Neural progenitor cell (in vitro differentiated cells): ENCODE measurements at regions not wholly inside any gene's neighbourhood (a gene's known extent, or its start where the extent isn't known, plus 50 kb on each side); places are given as distances from the start of the nearest gene placed in this dataset.

ENCODE experiments used
- DNase-seq: peaks from one replicate; pipeline ENCODE4 v3.0.0-alpha.2; 2016; ENCODE audit warnings: low spot score
- H2AFZ ChIP-seq: fragments of 200-600 bp; sonication (generic); replicated peaks from 2 replicates; pipeline ENCODE4 v1.6.1; 2016; ENCODE audit warnings: antibody characterized with exemption
- H3F3A ChIP-seq: fragments of 200-600 bp; sonication (generic); 2 replicates; pipeline ENCODE4 v1.6.1; 2016; ENCODE audit warnings: antibody characterized with exemption, low read depth
- H3K27ac ChIP-seq: fragments of 200-600 bp; sonication (generic); 2 replicates; pipeline ENCODE4 v1.5.1; 2016; ENCODE audit warnings: mild to moderate bottlenecking
- H3K27me3 ChIP-seq: fragments of 200-600 bp; sonication (generic); 2 replicates; pipeline ENCODE4 v1.6.1; 2016; ENCODE audit warnings: mild to moderate bottlenecking, moderate library complexity
- H3K36me3 ChIP-seq: fragments of 200-600 bp; sonication (generic); 2 replicates; pipeline ENCODE4 v1.5.1; 2016
- H3K4me1 ChIP-seq: fragments of 200-600 bp; sonication (generic); 2 replicates; pipeline ENCODE4 v1.6.1; 2016; ENCODE audit warnings: mixed run types
- H3K4me2 ChIP-seq: fragments of 200-600 bp; sonication (generic); 2 replicates; pipeline ENCODE4 v1.6.1; 2016
- H3K4me3 ChIP-seq: fragments of 200-600 bp; sonication (generic); 2 replicates; pipeline ENCODE4 v1.5.1; 2016
- H3K79me2 ChIP-seq: fragments of 200-600 bp; sonication (generic); 2 replicates; pipeline ENCODE4 v1.6.1; 2016; ENCODE audit warnings: low read depth
- H3K9ac ChIP-seq: fragments of 200-600 bp; sonication (generic); 2 replicates; pipeline ENCODE4 v1.6.1; 2016
- H3K9me3 ChIP-seq: fragments of 200-600 bp; sonication (generic); 2 replicates; pipeline ENCODE4 v1.5.1; 2016; ENCODE audit warnings: low read depth
- H4K20me1 ChIP-seq: fragments of 200-600 bp; sonication (generic); 2 replicates; pipeline ENCODE4 v1.6.1; 2016; ENCODE audit warnings: low read depth
- H3K27ac Mint-ChIP-seq: 3 replicates; pipeline ENCODE4 v1.8.0; 2021; ENCODE audit warnings: mixed read lengths
- H3K27me3 Mint-ChIP-seq: 2 replicates; pipeline ENCODE4 v1.8.0; 2022; ENCODE audit warnings: low read depth, mild to moderate bottlenecking, inconsistent platforms, moderate library complexity, mixed read lengths; ENCODE audit not compliant: insufficient read depth
- H3K36me3 Mint-ChIP-seq: 3 replicates; pipeline ENCODE4 v1.8.0; 2021; ENCODE audit warnings: mixed read lengths
- H3K4me1 Mint-ChIP-seq: 3 replicates; pipeline ENCODE4 v1.8.0; 2021; ENCODE audit warnings: mixed read lengths
- H3K4me3 Mint-ChIP-seq: 3 replicates; pipeline ENCODE4 v1.8.0; 2021; ENCODE audit warnings: mild to moderate bottlenecking, moderate library complexity, mixed read lengths
- H3K9me3 Mint-ChIP-seq: 3 replicates; pipeline ENCODE4 v1.8.0; 2020; ENCODE audit warnings: mixed read lengths
- EZH2 ChIP-seq: fragments of 200-600 bp; sonication (generic); IDR thresholded peaks from 2 replicates; pipeline ENCODE4 v1.6.1; 2017; ENCODE audit warnings: antibody characterized with exemption, mild to moderate bottlenecking, moderate library complexity
- EZH2phosphoT487 ChIP-seq: fragments of 200-600 bp; sonication (generic); IDR thresholded peaks from 2 replicates; pipeline ENCODE4 v1.6.1; 2017; ENCODE audit warnings: antibody characterized with exemption
- TF ChIP-seq, protein P1 (sequence below): fragments of 200-600 bp; sonication (generic); IDR thresholded peaks from 2 replicates; pipeline ENCODE4 v1.5.1; 2017; ENCODE audit warnings: antibody characterized with exemption, mild to moderate bottlenecking

GRCh38 chr5:56671571-56671970, 143.8 kb upstream of the MAP3K1 start:
- H3K36me3 ChIP-seq, result no peaks in the 10 kb centered on the region
- no peaks in the 10 kb centered on the region for H3K79me2 ChIP-seq
- no peaks in the 10 kb centered on the region for H3F3A ChIP-seq
- no peaks in the 10 kb centered on the region for H3K9me3 ChIP-seq
- H3K27me3 Mint-ChIP-seq, result peaks cover 5% of the 10 kb centered on the region
- H3K4me2 ChIP-seq, result no peak overlapping the region
- H3K9me3 Mint-ChIP-seq, result peaks cover 3% of the 10 kb centered on the region
- DNase-seq, result no peak
- H3K27ac ChIP-seq, result no peak overlapping the region
- no peak overlapping the region for H3K4me3 Mint-ChIP-seq
- H3K4me3 ChIP-seq, result no peak overlapping the region
- peaks cover 2% of the 10 kb centered on the region for H3K36me3 Mint-ChIP-seq
- H3K27me3 ChIP-seq, result no peaks in the 10 kb centered on the region
- H2AFZ ChIP-seq, result no peak overlapping the region
- no peak for TF ChIP-seq EZH2
- TF ChIP-seq EZH2phosphoT487, result no peak
- TF ChIP-seq, protein P1, sequence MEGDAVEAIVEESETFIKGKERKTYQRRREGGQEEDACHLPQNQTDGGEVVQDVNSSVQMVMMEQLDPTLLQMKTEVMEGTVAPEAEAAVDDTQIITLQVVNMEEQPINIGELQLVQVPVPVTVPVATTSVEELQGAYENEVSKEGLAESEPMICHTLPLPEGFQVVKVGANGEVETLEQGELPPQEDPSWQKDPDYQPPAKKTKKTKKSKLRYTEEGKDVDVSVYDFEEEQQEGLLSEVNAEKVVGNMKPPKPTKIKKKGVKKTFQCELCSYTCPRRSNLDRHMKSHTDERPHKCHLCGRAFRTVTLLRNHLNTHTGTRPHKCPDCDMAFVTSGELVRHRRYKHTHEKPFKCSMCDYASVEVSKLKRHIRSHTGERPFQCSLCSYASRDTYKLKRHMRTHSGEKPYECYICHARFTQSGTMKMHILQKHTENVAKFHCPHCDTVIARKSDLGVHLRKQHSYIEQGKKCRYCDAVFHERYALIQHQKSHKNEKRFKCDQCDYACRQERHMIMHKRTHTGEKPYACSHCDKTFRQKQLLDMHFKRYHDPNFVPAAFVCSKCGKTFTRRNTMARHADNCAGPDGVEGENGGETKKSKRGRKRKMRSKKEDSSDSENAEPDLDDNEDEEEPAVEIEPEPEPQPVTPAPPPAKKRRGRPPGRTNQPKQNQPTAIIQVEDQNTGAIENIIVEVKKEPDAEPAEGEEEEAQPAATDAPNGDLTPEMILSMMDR, result no peak
- H4K20me1 ChIP-seq, result no peaks in the 10 kb centered on the region
- peaks cover 8% of the 10 kb centered on the region for H3K4me1 Mint-ChIP-seq
- no peak overlapping the region for H3K9ac ChIP-seq
- peaks cover 8% of the 10 kb centered on the region for H3K4me1 ChIP-seq
- H3K27ac Mint-ChIP-seq, result no peak overlapping the region

DNA sequence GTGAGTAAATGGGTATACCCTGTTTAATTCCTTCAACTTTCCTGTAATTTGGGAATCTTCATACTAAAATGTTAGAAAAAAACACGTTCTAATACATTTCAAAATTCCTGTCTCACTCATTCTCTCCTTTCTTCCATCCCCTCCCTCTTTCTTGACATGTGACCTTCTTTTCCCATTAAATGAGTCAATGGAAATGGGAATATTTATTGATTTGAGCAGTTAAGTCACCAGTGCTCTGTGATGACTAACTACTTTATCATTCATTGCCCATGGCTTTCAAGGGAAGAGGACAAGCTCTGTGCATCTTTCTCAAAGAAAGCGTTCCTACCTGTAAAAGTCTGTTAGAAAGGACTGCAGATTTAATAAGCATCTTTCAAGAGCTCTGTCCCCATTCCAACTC, 144.4 kb upstream of the MAP3K1 start:
- no peaks in the 10 kb centered on the region for H3K27me3 ChIP-seq
- no peak overlapping the region for H3K4me3 ChIP-seq
- no peak overlapping the region for H3K27ac Mint-ChIP-seq
- peaks cover 2% of the 10 kb centered on the region for H3K36me3 Mint-ChIP-seq
- peaks cover 5% of the 10 kb centered on the region for H3K27me3 Mint-ChIP-seq
- H3K27ac ChIP-seq, result no peak overlapping the region
- H4K20me1 ChIP-seq, result no peaks in the 10 kb centered on the region
- peaks cover 8% of the 10 kb centered on the region for H3K4me1 Mint-ChIP-seq
- H3K9me3 ChIP-seq, result no peaks in the 10 kb centered on the region
- no peak for TF ChIP-seq EZH2phosphoT487
- TF ChIP-seq, protein P1, result no peak
- no peak for TF ChIP-seq EZH2
- no peak overlapping the region for H3K4me2 ChIP-seq
- peaks cover 3% of the 10 kb centered on the region for H3K9me3 Mint-ChIP-seq
- no peaks in the 10 kb centered on the region for H3F3A ChIP-seq
- peaks cover 8% of the 10 kb centered on the region for H3K4me1 ChIP-seq
- H3K9ac ChIP-seq, result no peak overlapping the region
- DNase-seq, result no peak
- H3K4me3 Mint-ChIP-seq, result no peak overlapping the region
- H2AFZ ChIP-seq, result no peak overlapping the region
- H3K36me3 ChIP-seq, result no peaks in the 10 kb centered on the region
- H3K79me2 ChIP-seq, result no peaks in the 10 kb centered on the region

DNA sequence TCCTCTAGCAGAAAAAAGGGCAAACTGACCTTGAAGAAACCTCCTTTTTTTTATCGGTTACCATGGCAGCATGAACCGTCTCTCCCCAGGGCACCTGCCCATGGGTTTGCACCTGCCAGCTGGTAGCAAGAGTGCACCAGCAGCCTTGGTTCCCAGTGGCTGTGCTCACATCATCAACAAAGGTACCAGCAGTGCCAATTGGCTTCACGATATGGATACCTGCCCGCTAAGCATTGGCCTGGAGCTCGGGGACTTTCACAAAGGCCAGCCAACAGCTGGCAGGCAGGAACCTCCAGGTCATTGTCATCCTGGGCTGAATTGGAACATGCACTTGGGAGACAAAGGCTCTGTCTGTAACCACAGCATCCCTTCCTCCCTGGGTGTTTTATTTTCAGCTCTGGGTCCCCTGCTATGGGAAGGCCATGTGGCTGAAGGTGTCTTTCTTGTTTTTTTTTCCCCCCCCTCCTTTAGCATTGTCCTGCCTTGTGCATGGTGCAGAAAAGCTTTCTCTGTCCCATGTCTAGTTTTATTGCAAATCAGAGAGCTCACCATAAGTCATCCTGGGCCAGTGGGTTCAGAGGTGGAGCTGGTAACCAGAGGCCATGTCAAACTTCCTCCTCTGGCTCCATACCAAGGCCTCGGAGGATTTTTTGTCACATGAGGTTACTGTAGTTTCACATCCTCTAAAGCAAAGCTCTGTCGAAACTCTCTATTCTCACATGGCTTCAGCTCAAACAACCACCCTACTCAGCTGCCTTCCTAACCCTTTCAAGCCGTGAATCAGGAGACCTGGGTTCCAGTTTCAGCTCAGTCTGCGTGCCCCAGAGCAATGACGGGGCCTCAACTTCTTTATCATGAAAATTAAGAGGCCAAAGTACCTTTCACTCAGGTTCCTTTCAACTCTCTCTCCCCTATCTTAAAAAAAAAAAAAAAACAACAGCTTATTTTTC, 145.5 kb upstream of the MAP3K1 start:
- Histone ChIP-seq H3K27ac (no peak overlapping the region), H3K36me3 (no peaks in the 10 kb centered on the region), H3K4me1 (peaks cover 8% of the 10 kb centered on the region), H3K79me2 (no peaks in the 10 kb centered on the region), H3K27me3 (no peaks in the 10 kb centered on the region), H3K4me3 (no peak overlapping the region), H3F3A (no peaks in the 10 kb centered on the region), H4K20me1 (no peaks in the 10 kb centered on the region), H3K4me2 (no peak overlapping the region), H3K9me3 (no peaks in the 10 kb centered on the region), H2AFZ (peak overlapping the region; percentile 75), H3K9ac (no peak overlapping the region)
- no peak for DNase-seq
- Mint-ChIP-seq H3K9me3 (peaks cover 6% of the 10 kb centered on the region), H3K4me1 (peaks cover 8% of the 10 kb centered on the region), H3K27me3 (peaks cover 5% of the 10 kb centered on the region), H3K27ac (peak overlapping the region; percentile 46), H3K36me3 (peaks cover 2% of the 10 kb centered on the region), H3K4me3 (no peak overlapping the region)
- TF ChIP-seq, protein P1, result no peak
- no peak for TF ChIP-seq EZH2
